SK-N-SH treated with all-trans-retinoic acid at 6 μM for 48 hours (cell line): ENCODE measurements at regions not wholly inside any gene's neighbourhood (a gene's known extent, or its start where the extent isn't known, plus 50 kb on each side); places are given as distances from the start of the nearest gene placed in this dataset.

ENCODE experiments used
- ATAC-seq: fragments of 200-7000 bp; cut with Tn5 transposase; 3 replicates; pipeline ENCODE4 v1.9.1; 2020; ENCODE audit warnings: mild to moderate bottlenecking, moderate library complexity
- ARNTL ChIP-seq: fragments of 450-650 bp; formaldehyde crosslinking; IDR thresholded peaks from 2 replicates; pipeline ENCODE4 v1.5.0; 2020; ENCODE audit warnings: low read depth, mild to moderate bottlenecking, moderate library complexity, borderline replicate concordance
- BACH2 ChIP-seq: fragments of 250-450 bp; sonication (Bioruptor Pico); IDR thresholded peaks from 2 replicates; pipeline ENCODE4 v1.9.0; 2021; ENCODE audit warnings: mild to moderate bottlenecking, borderline replicate concordance
- CSDC2 ChIP-seq: fragments of 250-450 bp; sonication (Bioruptor Pico); IDR thresholded peaks from 2 replicates; pipeline ENCODE4 v1.5.0; 2020; ENCODE audit warnings: mild to moderate bottlenecking, moderate library complexity
- CSRNP3 ChIP-seq: fragments of 250-450 bp; sonication (Bioruptor Pico); IDR thresholded peaks from 2 replicates; pipeline ENCODE4 v1.5.1; 2021; ENCODE audit warnings: mild to moderate bottlenecking, moderate library complexity
- ESRRG ChIP-seq: fragments of 250-450 bp; sonication (Bioruptor Pico); IDR thresholded peaks from 2 replicates; pipeline ENCODE4 v1.6.1; 2021; ENCODE audit warnings: mild to moderate bottlenecking
- GLIS3 ChIP-seq: fragments of 250-450 bp; sonication (Bioruptor Pico); IDR thresholded peaks from 2 replicates; pipeline ENCODE4 v1.5.0; 2020; ENCODE audit warnings: mild to moderate bottlenecking, moderate library complexity
- ISL1 ChIP-seq: fragments of 250-450 bp; sonication (Bioruptor Pico); IDR thresholded peaks from 2 replicates; pipeline ENCODE4 v2.1.2; 2022; ENCODE audit warnings: mild to moderate bottlenecking, moderate library complexity
- PPARA ChIP-seq: fragments of 250-450 bp; sonication (Bioruptor Pico); IDR thresholded peaks from 2 replicates; pipeline ENCODE4 v1.5.0; 2020; ENCODE audit warnings: mild to moderate bottlenecking, borderline replicate concordance
- RARB ChIP-seq: fragments of 250-450 bp; sonication (Bioruptor Pico); IDR thresholded peaks from 2 replicates; pipeline ENCODE4 v1.8.0; 2021; ENCODE audit warnings: mild to moderate bottlenecking, moderate library complexity
- SNAI2 ChIP-seq: fragments of 250-450 bp; sonication (Bioruptor Pico); IDR thresholded peaks from 2 replicates; pipeline ENCODE4 v1.5.0; 2020; ENCODE audit warnings: mild to moderate bottlenecking, moderate library complexity
- TCF4 ChIP-seq: fragments of 250-450 bp; sonication (Bioruptor Pico); IDR thresholded peaks from 2 replicates; pipeline ENCODE4 v1.8.0; 2021; ENCODE audit warnings: mild to moderate bottlenecking, moderate library complexity, borderline replicate concordance
- TOX ChIP-seq: fragments of 250-450 bp; sonication (Bioruptor Pico); IDR thresholded peaks from 2 replicates; pipeline ENCODE4 v1.8.0; 2021; ENCODE audit warnings: mild to moderate bottlenecking, moderate library complexity, borderline replicate concordance
- ZFP30 ChIP-seq: fragments of 450-650 bp; formaldehyde crosslinking; IDR thresholded peaks from 2 replicates; pipeline ENCODE4 v1.5.0; 2022; ENCODE audit warnings: mild to moderate bottlenecking, moderate library complexity
- ZNF565 ChIP-seq: fragments of 450-650 bp; formaldehyde crosslinking; conservative IDR thresholded peaks from 2 replicates; pipeline ENCODE4 v1.5.0; 2020; ENCODE audit warnings: low read depth, mild to moderate bottlenecking, moderate library complexity
- ZNF70 ChIP-seq: fragments of 450-650 bp; formaldehyde crosslinking; IDR thresholded peaks from 2 replicates; pipeline ENCODE4 v1.5.0; 2020; ENCODE audit warnings: mild to moderate bottlenecking, moderate library complexity
- ZNF8 ChIP-seq: fragments of 450-650 bp; formaldehyde crosslinking; IDR thresholded peaks from 2 replicates; pipeline ENCODE4 v1.5.0; 2020; ENCODE audit warnings: mild to moderate bottlenecking, moderate library complexity
- TF ChIP-seq, protein P1 (sequence below): fragments of 250-450 bp; sonication (Bioruptor Pico); IDR thresholded peaks from 2 replicates; pipeline ENCODE4 v1.5.0; 2020; ENCODE audit warnings: mild to moderate bottlenecking, moderate library complexity
- TF ChIP-seq, protein P2 (sequence below): fragments of 250-450 bp; sonication (Bioruptor Pico); IDR thresholded peaks from 2 replicates; pipeline ENCODE4 v1.8.0; 2020; ENCODE audit warnings: mild to moderate bottlenecking, moderate library complexity, borderline replicate concordance
- TF ChIP-seq, protein P3 (sequence below): fragments of 250-450 bp; sonication (Bioruptor Pico); IDR thresholded peaks from 2 replicates; pipeline ENCODE4 v1.8.0; 2021; ENCODE audit warnings: low read depth, mild to moderate bottlenecking, moderate library complexity, borderline replicate concordance

- ATAC-seq: no peak
- TF ChIP-seq, protein P1, sequence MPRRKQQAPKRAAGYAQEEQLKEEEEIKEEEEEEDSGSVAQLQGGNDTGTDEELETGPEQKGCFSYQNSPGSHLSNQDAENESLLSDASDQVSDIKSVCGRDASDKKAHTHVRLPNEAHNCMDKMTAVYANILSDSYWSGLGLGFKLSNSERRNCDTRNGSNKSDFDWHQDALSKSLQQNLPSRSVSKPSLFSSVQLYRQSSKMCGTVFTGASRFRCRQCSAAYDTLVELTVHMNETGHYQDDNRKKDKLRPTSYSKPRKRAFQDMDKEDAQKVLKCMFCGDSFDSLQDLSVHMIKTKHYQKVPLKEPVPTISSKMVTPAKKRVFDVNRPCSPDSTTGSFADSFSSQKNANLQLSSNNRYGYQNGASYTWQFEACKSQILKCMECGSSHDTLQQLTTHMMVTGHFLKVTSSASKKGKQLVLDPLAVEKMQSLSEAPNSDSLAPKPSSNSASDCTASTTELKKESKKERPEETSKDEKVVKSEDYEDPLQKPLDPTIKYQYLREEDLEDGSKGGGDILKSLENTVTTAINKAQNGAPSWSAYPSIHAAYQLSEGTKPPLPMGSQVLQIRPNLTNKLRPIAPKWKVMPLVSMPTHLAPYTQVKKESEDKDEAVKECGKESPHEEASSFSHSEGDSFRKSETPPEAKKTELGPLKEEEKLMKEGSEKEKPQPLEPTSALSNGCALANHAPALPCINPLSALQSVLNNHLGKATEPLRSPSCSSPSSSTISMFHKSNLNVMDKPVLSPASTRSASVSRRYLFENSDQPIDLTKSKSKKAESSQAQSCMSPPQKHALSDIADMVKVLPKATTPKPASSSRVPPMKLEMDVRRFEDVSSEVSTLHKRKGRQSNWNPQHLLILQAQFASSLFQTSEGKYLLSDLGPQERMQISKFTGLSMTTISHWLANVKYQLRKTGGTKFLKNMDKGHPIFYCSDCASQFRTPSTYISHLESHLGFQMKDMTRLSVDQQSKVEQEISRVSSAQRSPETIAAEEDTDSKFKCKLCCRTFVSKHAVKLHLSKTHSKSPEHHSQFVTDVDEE (CRISPR knock-in tag): no peak
- TF ChIP-seq ZNF8 (CRISPR knock-in tag): no peak
Measured at GRCh38 chr10:61061923-61062504, 118.0 kb upstream of the RHOBTB1 start.

GRCh38 chr10:61059636-61060035 lies 115.7 kb upstream of the RHOBTB1 start:
- TF ChIP-seq, protein P2, sequence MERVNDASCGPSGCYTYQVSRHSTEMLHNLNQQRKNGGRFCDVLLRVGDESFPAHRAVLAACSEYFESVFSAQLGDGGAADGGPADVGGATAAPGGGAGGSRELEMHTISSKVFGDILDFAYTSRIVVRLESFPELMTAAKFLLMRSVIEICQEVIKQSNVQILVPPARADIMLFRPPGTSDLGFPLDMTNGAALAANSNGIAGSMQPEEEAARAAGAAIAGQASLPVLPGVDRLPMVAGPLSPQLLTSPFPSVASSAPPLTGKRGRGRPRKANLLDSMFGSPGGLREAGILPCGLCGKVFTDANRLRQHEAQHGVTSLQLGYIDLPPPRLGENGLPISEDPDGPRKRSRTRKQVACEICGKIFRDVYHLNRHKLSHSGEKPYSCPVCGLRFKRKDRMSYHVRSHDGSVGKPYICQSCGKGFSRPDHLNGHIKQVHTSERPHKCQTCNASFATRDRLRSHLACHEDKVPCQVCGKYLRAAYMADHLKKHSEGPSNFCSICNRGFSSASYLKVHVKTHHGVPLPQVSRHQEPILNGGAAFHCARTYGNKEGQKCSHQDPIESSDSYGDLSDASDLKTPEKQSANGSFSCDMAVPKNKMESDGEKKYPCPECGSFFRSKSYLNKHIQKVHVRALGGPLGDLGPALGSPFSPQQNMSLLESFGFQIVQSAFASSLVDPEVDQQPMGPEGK: no peak
- no peak for TF ChIP-seq CSRNP3
- no peak for TF ChIP-seq BACH2 (CRISPR knock-in tag)
- TF ChIP-seq, protein P3, sequence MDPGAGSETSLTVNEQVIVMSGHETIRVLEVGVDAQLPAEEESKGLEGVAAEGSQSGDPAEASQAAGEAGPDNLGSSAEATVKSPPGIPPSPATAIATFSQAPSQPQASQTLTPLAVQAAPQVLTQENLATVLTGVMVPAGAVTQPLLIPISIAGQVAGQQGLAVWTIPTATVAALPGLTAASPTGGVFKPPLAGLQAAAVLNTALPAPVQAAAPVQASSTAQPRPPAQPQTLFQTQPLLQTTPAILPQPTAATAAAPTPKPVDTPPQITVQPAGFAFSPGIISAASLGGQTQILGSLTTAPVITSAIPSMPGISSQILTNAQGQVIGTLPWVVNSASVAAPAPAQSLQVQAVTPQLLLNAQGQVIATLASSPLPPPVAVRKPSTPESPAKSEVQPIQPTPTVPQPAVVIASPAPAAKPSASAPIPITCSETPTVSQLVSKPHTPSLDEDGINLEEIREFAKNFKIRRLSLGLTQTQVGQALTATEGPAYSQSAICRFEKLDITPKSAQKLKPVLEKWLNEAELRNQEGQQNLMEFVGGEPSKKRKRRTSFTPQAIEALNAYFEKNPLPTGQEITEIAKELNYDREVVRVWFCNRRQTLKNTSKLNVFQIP (CRISPR knock-in tag): no peak
- TF ChIP-seq SNAI2 (CRISPR knock-in tag): no peak
- no peak for TF ChIP-seq GLIS3 (CRISPR knock-in tag)
- TF ChIP-seq RARB (CRISPR knock-in tag): no peak
- no peak for TF ChIP-seq CSDC2
- TF ChIP-seq, protein P1 (CRISPR knock-in tag): no peak
- TF ChIP-seq TOX (CRISPR knock-in tag): no peak
- TF ChIP-seq ZFP30 (CRISPR knock-in tag): no peak
- TF ChIP-seq, all 23 proteins: peak for 0

GRCh38 chr10:61052469-61053205 lies 108.7 kb upstream of the RHOBTB1 start:
- TF ChIP-seq TCF4 (CRISPR knock-in tag): no peak
- no peak for TF ChIP-seq ARNTL (CRISPR knock-in tag)
- no peak for TF ChIP-seq ESRRG (CRISPR knock-in tag)
- no peak for TF ChIP-seq ZNF70 (CRISPR knock-in tag)
- TF ChIP-seq PPARA (CRISPR knock-in tag): no peak
- TF ChIP-seq SNAI2 (CRISPR knock-in tag): no peak
- no peak for TF ChIP-seq GLIS3 (CRISPR knock-in tag)
- TF ChIP-seq BACH2 (CRISPR knock-in tag): no peak
- TF ChIP-seq, protein P1 (CRISPR knock-in tag): no peak
- no peak for TF ChIP-seq ZNF565 (CRISPR knock-in tag)
- TF ChIP-seq RARB (CRISPR knock-in tag): no peak
- no peak for TF ChIP-seq TOX (CRISPR knock-in tag)
- no peak for TF ChIP-seq ISL1
- ATAC-seq: no peak

More at GRCh38 chr10:61059636-61060035, 115.7 kb upstream of the RHOBTB1 start:
- no peak for ATAC-seq
